DOHH2 (cell line): ENCODE measurements at regions not wholly inside any gene's neighbourhood (a gene's known extent, or its start where the extent isn't known, plus 50 kb on each side); places are given as distances from the start of the nearest gene placed in this dataset.

ENCODE experiments used
- H3F3A ChIP-seq: fragments of 200-600 bp; sonication (generic), shearing (Covaris generic); 2 replicates; pipeline ENCODE4 v1.6.0; 2016; ENCODE audit warnings: antibody characterized with exemption, mild to moderate bottlenecking; ENCODE audit not compliant: control insufficient read depth, insufficient read depth
- H3K27ac ChIP-seq: fragments of 200-600 bp; sonication (generic); 2 replicates; pipeline ENCODE4 v1.5.1; 2014; ENCODE audit warnings: low read depth, mild to moderate bottlenecking, low read length, moderate library complexity
- H3K27me3 ChIP-seq: fragments of 200-600 bp; sonication (generic); 2 replicates; pipeline ENCODE4 v1.6.1; 2014; ENCODE audit warnings: mild to moderate bottlenecking, low read length, mixed read lengths; ENCODE audit not compliant: control insufficient read depth
- H3K36me3 ChIP-seq: fragments of 200-600 bp; sonication (generic); 2 replicates; pipeline ENCODE4 v1.6.1; 2014; ENCODE audit warnings: mild to moderate bottlenecking, low read length, moderate library complexity, mixed read lengths; ENCODE audit not compliant: control insufficient read depth
- H3K4me1 ChIP-seq: fragments of 200-600 bp; sonication (generic); 2 replicates; pipeline ENCODE4 v1.6.1; 2014; ENCODE audit warnings: mild to moderate bottlenecking, low read length, mixed read lengths; ENCODE audit not compliant: control insufficient read depth
- H3K4me2 ChIP-seq: fragments of 200-600 bp; sonication (generic); 2 replicates; pipeline ENCODE4 v1.6.0; 2014; ENCODE audit warnings: mild to moderate bottlenecking, low read length, moderate library complexity
- H3K4me3 ChIP-seq: fragments of 200-600 bp; sonication (generic); 2 replicates; pipeline ENCODE4 v1.5.1; 2014; ENCODE audit warnings: mild to moderate bottlenecking, low read length, mixed read lengths
- H3K79me2 ChIP-seq: fragments of 200-600 bp; sonication (generic); 2 replicates; pipeline ENCODE4 v1.6.1; 2014; ENCODE audit warnings: mild to moderate bottlenecking, low read length, mixed read lengths; ENCODE audit not compliant: control insufficient read depth
- H3K9me2 ChIP-seq: fragments of 200-600 bp; sonication (generic); replicated peaks from 2 replicates; pipeline ENCODE4 v1.6.1; 2014; ENCODE audit warnings: mild to moderate bottlenecking, low read length, mixed read lengths; ENCODE audit not compliant: control insufficient read depth
- H3K9me3 ChIP-seq: fragments of 200-600 bp; sonication (generic); 2 replicates; pipeline ENCODE4 v1.6.1; 2014; ENCODE audit warnings: antibody characterized with exemption, low read length, mixed read lengths; ENCODE audit not compliant: control insufficient read depth, insufficient read depth
- H4K20me1 ChIP-seq: fragments of 200-600 bp; sonication (generic); 2 replicates; pipeline ENCODE4 v1.6.0; 2014; ENCODE audit warnings: low read depth, mild to moderate bottlenecking, antibody characterized with exemption, low read length, moderate library complexity; ENCODE audit not compliant: control insufficient read depth, insufficient read depth
- CTCF ChIP-seq: fragments of 200-600 bp; sonication (generic); IDR thresholded peaks from one replicate; pipeline ENCODE4 v1.5.1; 2014; ENCODE audit warnings: antibody characterized with exemption, mild to moderate bottlenecking, low read depth, low read length; ENCODE audit not compliant: poor library complexity, severe bottlenecking
- EZH2phosphoT487 ChIP-seq: fragments of 200-600 bp; sonication (generic); IDR thresholded peaks from 2 replicates; pipeline ENCODE4 v1.6.1; 2017; ENCODE audit warnings: borderline replicate concordance, mild to moderate bottlenecking, antibody characterized with exemption, low read length, moderate library complexity, mixed read lengths

GRCh38 chr6:12457094-12457493 lies 166.9 kb downstream of the EDN1 start:
- no peaks in the 10 kb centered on the region for H3K27me3 ChIP-seq
- no peak overlapping the region for H3K4me3 ChIP-seq
- no peaks in the 10 kb centered on the region for H3K9me2 ChIP-seq
- TF ChIP-seq CTCF (no peak), EZH2phosphoT487 (no peak)
- no peaks in the 10 kb centered on the region for H3K36me3 ChIP-seq
- no peak overlapping the region for H3K27ac ChIP-seq
- no peaks in the 10 kb centered on the region for H3F3A ChIP-seq
- no peaks in the 10 kb centered on the region for H3K79me2 ChIP-seq
- no peak overlapping the region for H3K4me2 ChIP-seq
- H4K20me1 ChIP-seq = no peaks in the 10 kb centered on the region
- no peaks in the 10 kb centered on the region for H3K4me1 ChIP-seq
- no peaks in the 10 kb centered on the region for H3K9me3 ChIP-seq

GRCh38 chr6:12458558-12458957 lies 168.4 kb downstream of the EDN1 start:
- Histone ChIP-seq H3F3A (no peaks in the 10 kb centered on the region), H3K4me3 (no peak overlapping the region), H3K4me1 (no peaks in the 10 kb centered on the region), H3K79me2 (no peaks in the 10 kb centered on the region), H3K27ac (no peak overlapping the region), H3K9me3 (no peaks in the 10 kb centered on the region), H3K4me2 (no peak overlapping the region), H3K27me3 (no peaks in the 10 kb centered on the region), H3K9me2 (no peaks in the 10 kb centered on the region), H3K36me3 (no peaks in the 10 kb centered on the region), H4K20me1 (no peaks in the 10 kb centered on the region)
- no peak for TF ChIP-seq EZH2phosphoT487
- no peak for TF ChIP-seq CTCF

GRCh38 chr6:12459945-12460661 lies 169.9 kb downstream of the EDN1 start:
- H3F3A ChIP-seq = no peaks in the 10 kb centered on the region
- no peak overlapping the region for H3K4me2 ChIP-seq
- H4K20me1 ChIP-seq = no peaks in the 10 kb centered on the region
- no peaks in the 10 kb centered on the region for H3K9me2 ChIP-seq
- no peaks in the 10 kb centered on the region for H3K79me2 ChIP-seq
- H3K27ac ChIP-seq = no peak overlapping the region
- no peaks in the 10 kb centered on the region for H3K9me3 ChIP-seq
- H3K27me3 ChIP-seq = no peaks in the 10 kb centered on the region
- no peaks in the 10 kb centered on the region for H3K4me1 ChIP-seq
- no peaks in the 10 kb centered on the region for H3K36me3 ChIP-seq
- TF ChIP-seq EZH2phosphoT487 (no peak), CTCF (no peak)
- H3K4me3 ChIP-seq = no peak overlapping the region
